ENCODE measurements at regions not wholly inside any gene's neighbourhood (a gene's known extent, or its start where the extent isn't known, plus 50 kb on each side); places are given as distances from the start of the nearest gene placed in this dataset.

GRCh38 chr2:134135793-134136192, 118.1 kb upstream of the MGAT5 start:
- Histone ChIP-seq H3K9ac (ENCODE audit: low read length) (no peak overlapping the region), H3K27me3 (ENCODE audit: low read depth, low read length) (no peaks in the 10 kb centered on the region), H3K4me3 (ENCODE audit: low read length) (no peak overlapping the region), H3K9me3 (ENCODE audit: insufficient read depth, low read length) (no peaks in the 10 kb centered on the region), H3K79me2 (ENCODE audit: low read length) (no peaks in the 10 kb centered on the region), H4K20me1 (ENCODE audit: insufficient read depth, low read length) (peaks cover 6% of the 10 kb centered on the region; the same call in 1 of the 2 replicates), H3K4me2 (ENCODE audit: low read length) (no peak overlapping the region), H3K27ac (ENCODE audit: low read length) (no peak overlapping the region), H2AFZ (ENCODE audit: low read depth, low read length) (no peak overlapping the region), H3K36me3 (replicated peaks; ENCODE audit: low read depth, low read length) (no peaks in the 10 kb centered on the region), H3K4me1 (ENCODE audit: low read length) (no peaks in the 10 kb centered on the region)
- TF ChIP-seq CTCF (IDR thresholded peaks at IDR 0.05; ENCODE audit: low read depth, low read length) (no peak), EZH2phosphoT487 (IDR thresholded peaks at IDR 0.05; ENCODE audit: low read depth) (no peak)

GRCh38 chr2:134136731-134137130, 117.1 kb upstream of the MGAT5 start:
- H3K4me1 ChIP-seq (ENCODE audit: low read length): no peaks in the 10 kb centered on the region
- no peak overlapping the region for H3K27ac ChIP-seq (ENCODE audit: low read length)
- no peak overlapping the region for H2AFZ ChIP-seq (ENCODE audit: low read depth, low read length)
- H3K4me3 ChIP-seq (ENCODE audit: low read length): no peak overlapping the region
- no peak overlapping the region for H3K9ac ChIP-seq (ENCODE audit: low read length)
- H3K36me3 ChIP-seq (replicated peaks; ENCODE audit: low read depth, low read length): no peaks in the 10 kb centered on the region
- TF ChIP-seq CTCF (IDR thresholded peaks at IDR 0.05; ENCODE audit: low read depth, low read length) (no peak), EZH2phosphoT487 (IDR thresholded peaks at IDR 0.05; ENCODE audit: low read depth) (no peak)
- no peaks in the 10 kb centered on the region for H3K27me3 ChIP-seq (ENCODE audit: low read depth, low read length)
- no peak overlapping the region for H3K4me2 ChIP-seq (ENCODE audit: low read length)
- H3K79me2 ChIP-seq (ENCODE audit: low read length): no peaks in the 10 kb centered on the region
- H4K20me1 ChIP-seq (ENCODE audit: insufficient read depth, low read length): peaks cover 6% of the 10 kb centered on the region; the same call in 1 of the 2 replicates
- no peaks in the 10 kb centered on the region for H3K9me3 ChIP-seq (ENCODE audit: insufficient read depth, low read length)

- H2AFZ ChIP-seq (ENCODE audit: low read depth, low read length): no peak overlapping the region
- H3K4me1 ChIP-seq (ENCODE audit: low read length): no peaks in the 10 kb centered on the region
- H3K27me3 ChIP-seq (ENCODE audit: low read depth, low read length): no peaks in the 10 kb centered on the region
- H4K20me1 ChIP-seq (ENCODE audit: insufficient read depth, low read length): peaks cover 11% of the 10 kb centered on the region; the same call in 1 of the 2 replicates
- no peak overlapping the region for H3K4me3 ChIP-seq (ENCODE audit: low read length)
- H3K9me3 ChIP-seq (ENCODE audit: insufficient read depth, low read length): no peaks in the 10 kb centered on the region
- no peaks in the 10 kb centered on the region for H3K36me3 ChIP-seq (replicated peaks; ENCODE audit: low read depth, low read length)
- TF ChIP-seq EZH2phosphoT487 (IDR thresholded peaks at IDR 0.05; ENCODE audit: low read depth): no peak
- no peak for TF ChIP-seq CTCF (IDR thresholded peaks at IDR 0.05; ENCODE audit: low read depth, low read length)
- no peak overlapping the region for H3K4me2 ChIP-seq (ENCODE audit: low read length)
- no peak overlapping the region for H3K27ac ChIP-seq (ENCODE audit: low read length)
- H3K79me2 ChIP-seq (ENCODE audit: low read length): no peaks in the 10 kb centered on the region
- H3K9ac ChIP-seq (ENCODE audit: low read length): no peak overlapping the region
Observed at GRCh38 chr2:134137182-134137611, 116.7 kb upstream of the MGAT5 start.

- Histone ChIP-seq H3K79me2 (ENCODE audit: low read length) (no peaks in the 10 kb centered on the region), H3K9ac (ENCODE audit: low read length) (no peak overlapping the region), H3K27ac (ENCODE audit: low read length) (no peak overlapping the region), H4K20me1 (ENCODE audit: insufficient read depth, low read length) (0 out of 2 replicates have a peak, but pooled peaks cover 12% of the 10 kb centered on the region), H3K4me1 (ENCODE audit: low read length) (no peaks in the 10 kb centered on the region), H3K27me3 (ENCODE audit: low read depth, low read length) (no peaks in the 10 kb centered on the region), H3K4me2 (ENCODE audit: low read length) (no peak overlapping the region), H3K4me3 (ENCODE audit: low read length) (no peak overlapping the region), H3K36me3 (replicated peaks; ENCODE audit: low read depth, low read length) (no peaks in the 10 kb centered on the region), H2AFZ (ENCODE audit: low read depth, low read length) (no peak overlapping the region), H3K9me3 (ENCODE audit: insufficient read depth, low read length) (no peaks in the 10 kb centered on the region)
- TF ChIP-seq CTCF (IDR thresholded peaks at IDR 0.05; ENCODE audit: low read depth, low read length) (no peak), EZH2phosphoT487 (IDR thresholded peaks at IDR 0.05; ENCODE audit: low read depth) (no peak)
Observed at GRCh38 chr2:134138115-134138514, 115.8 kb upstream of the MGAT5 start.

Data from OCI-LY3 (cell line).